B cell (primary cell): ENCODE measurements at regions not wholly inside any gene's neighbourhood (a gene's known extent, or its start where the extent isn't known, plus 50 kb on each side); places are given as distances from the start of the nearest gene placed in this dataset.

ENCODE experiments used
- ATAC-seq: fragments of 200-7000 bp; cut with Tn5 transposase; one replicate; pipeline ENCODE4 v1.10.0; 2021; ENCODE audit warnings: low read depth, mild to moderate bottlenecking, moderate number of reproducible peaks, moderate library complexity
- CTCF ChIA-PET: fragments of 350-600 bp; sonication (Branson Sonifier 250); formaldehyde crosslinking; loops from one replicate; lab custom pipeline; 2021; ENCODE audit warnings: antibody characterized with exemption, inconsistent platforms; lab: Charles Lee
- POLR2A ChIA-PET: fragments of 350-600 bp; sonication (Branson Sonifier 250); formaldehyde crosslinking; loops from one replicate; lab custom pipeline; 2021; ENCODE audit warnings: antibody characterized with exemption; lab: Charles Lee
- DNase-seq: peaks from one replicate; pipeline ENCODE4 v3.0.0; 2013
- H2AFZ ChIP-seq: 2 replicates; pipeline ENCODE4 v1.6.1; 2012; ENCODE audit warnings: mild to moderate bottlenecking, low read depth, low read length; ENCODE audit not compliant: insufficient read depth, poor library complexity, severe bottlenecking
- H3K27ac ChIP-seq, 2 donors: 1 replicate in 1 of 2; 2 replicates in 1 of 2; pipeline ENCODE4 v1.5.1; 2012 to 2013; ENCODE audit warnings: low read length in 2 of 2, mild to moderate bottlenecking in 2 of 2, moderate library complexity in 1 of 2
- H3K27me3 ChIP-seq, 4 experiments: fragments of 200-600 bp in 1 of 4; sonication (generic) in 1 of 4; replicated peaks in 1 of 4; 1 replicate in 2 of 4; 2 replicates in 2 of 4; pipeline versions ENCODE4 v1.6.1 to v1.7.0; 2013 to 2016; ENCODE audit warnings: low read length in 3 of 4, mild to moderate bottlenecking in 2 of 4, mixed read lengths in 1 of 4, moderate library complexity in 1 of 4; ENCODE audit not compliant: insufficient read depth in 4 of 4, control insufficient read depth in 3 of 4; ENCODE audit errors: control extremely low read depth in 1 of 4
- H3K36me3 ChIP-seq, 2 experiments: replicated peaks in 1 of 2; 1 replicate in 1 of 2; 2 replicates in 1 of 2; pipeline versions ENCODE4 v1.6.1 to v1.7.1; 2013; ENCODE audit warnings: low read length in 1 of 2; ENCODE audit not compliant: insufficient read depth in 2 of 2, control insufficient read depth in 1 of 2; ENCODE audit errors: control extremely low read depth in 1 of 2, extremely low read depth in 1 of 2
- H3K4me1 ChIP-seq, 2 donors: fragments of 200-600 bp in 1 of 2; sonication (generic) in 1 of 2; 1 replicate in 1 of 2; 2 replicates in 1 of 2; pipeline versions ENCODE4 v1.5.1 to v1.6.1; 2013 to 2017; ENCODE audit warnings: low read length in 2 of 2; ENCODE audit not compliant: control insufficient read depth in 2 of 2, insufficient read depth in 2 of 2
- H3K4me2 ChIP-seq: replicated peaks from 2 replicates; pipeline ENCODE3; 2012; ENCODE audit warnings: mild to moderate bottlenecking, low read depth, low read length; ENCODE audit not compliant: poor library complexity, severe bottlenecking
- H3K4me3 ChIP-seq, 5 experiments: fragments of 200-600 bp in 1 of 5; sonication (generic) in 1 of 5; 1 replicate in 3 of 5; 2 replicates in 2 of 5; pipeline versions ENCODE4 v1.5.1 to v1.7.0; 2011 to 2016; ENCODE audit warnings: low read length in 4 of 5, mild to moderate bottlenecking in 4 of 5, low read depth in 2 of 5, control low read depth in 1 of 5, moderate library complexity in 1 of 5; ENCODE audit not compliant: insufficient read depth in 1 of 5; ENCODE audit errors: control extremely low read depth in 1 of 5, extremely low read depth in 1 of 5
- H3K79me2 ChIP-seq: fragments of 200-600 bp; sonication (generic); one replicate; pipeline ENCODE4 v1.6.0; 2016; ENCODE audit warnings: low read length; ENCODE audit not compliant: control insufficient read depth, insufficient read depth
- H3K9ac ChIP-seq: fragments of 200-600 bp; sonication (generic); 2 replicates; pipeline ENCODE4 v1.6.1; 2017; ENCODE audit warnings: mild to moderate bottlenecking, low read length, moderate library complexity
- H3K9me3 ChIP-seq, 3 donors: one replicate each; pipeline versions ENCODE4 v1.6.1 to v1.7.1; 2013; ENCODE audit warnings: low read length in 2 of 3; ENCODE audit not compliant: control insufficient read depth in 2 of 3, insufficient read depth in 1 of 3; ENCODE audit errors: control extremely low read depth in 1 of 3
- H4K20me1 ChIP-seq: 2 replicates; pipeline ENCODE4 v1.6.0; 2012; ENCODE audit warnings: mild to moderate bottlenecking, low read length; ENCODE audit not compliant: insufficient read depth, control insufficient read depth, poor library complexity, severe bottlenecking
- H3K27ac Mint-ChIP-seq: one replicate; pipeline ENCODE4 v1.8.0; 2021; ENCODE audit warnings: mixed read lengths
- H3K27me3 Mint-ChIP-seq: one replicate; pipeline ENCODE4 v1.8.0; 2021; ENCODE audit warnings: mixed read lengths
- H3K4me1 Mint-ChIP-seq: one replicate; pipeline ENCODE4 v1.8.0; 2021; ENCODE audit warnings: mixed read lengths
- H3K4me3 Mint-ChIP-seq: one replicate; pipeline ENCODE4 v1.8.0; 2021; ENCODE audit warnings: mixed read lengths
- H3K9me3 Mint-ChIP-seq: one replicate; pipeline ENCODE4 v1.8.0; 2022; ENCODE audit warnings: mixed read lengths; ENCODE audit not compliant: insufficient read depth
- EZH2 ChIP-seq: IDR thresholded peaks from 2 replicates; pipeline ENCODE4 v1.6.1; 2012; ENCODE audit warnings: borderline replicate concordance, low read depth, mild to moderate bottlenecking, moderate library complexity, low read length; ENCODE audit not compliant: insufficient read depth, poor library complexity, severe bottlenecking
- WGBS: methylation state at CpG from one replicate; pipeline ENCODE4 v1.1.5; 2013; ENCODE audit warnings: missing lambda C conversion rate; ENCODE audit not compliant: insufficient coverage; 5-methylcytosine and 5-hydroxymethylcytosine counted together
- intact Hi-C: fragments of 100-400 bp; cut with micrococcal nuclease; formaldehyde crosslinking; loops from one replicate; pipeline ENCODE4 v1.10.0; 2022
- TF ChIP-seq, protein P1 (sequence below): fragments of 200-600 bp; IDR thresholded peaks from one replicate; pipeline ENCODE4 v1.8.0; 2022; ENCODE audit warnings: antibody characterized with exemption, mild to moderate bottlenecking

DNA sequence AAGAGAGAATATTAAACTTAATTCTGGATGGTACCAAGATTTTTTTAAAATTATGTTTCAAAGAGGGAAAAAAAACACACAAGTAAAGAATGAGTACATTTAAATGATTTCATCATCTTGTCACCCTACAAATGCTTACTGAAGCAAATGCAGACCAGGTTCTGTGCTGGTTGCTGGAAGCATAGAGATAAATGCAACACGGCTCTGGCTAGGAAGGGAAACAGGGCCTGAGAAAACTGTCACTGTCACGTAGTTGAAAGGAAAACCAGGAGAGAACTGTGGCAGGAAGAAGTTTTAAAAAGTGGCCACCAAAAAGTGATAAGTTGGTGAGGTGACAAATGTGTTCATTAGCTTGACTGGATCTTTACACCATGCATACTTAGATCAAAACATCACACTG, 336.9 kb upstream of the NFIA start:
- POLR2A ChIA-PET = no interaction called here
- H3K4me1 ChIP-seq = no peaks in the 10 kb centered on the region
- no peaks in the 10 kb centered on the region for H3K27me3 Mint-ChIP-seq
- no peaks in the 10 kb centered on the region for H3K36me3 ChIP-seq
- no peak overlapping the region for H3K4me3 ChIP-seq
- H3K27ac Mint-ChIP-seq = no peak overlapping the region
- intact Hi-C loops = no loop called here
- WGBS = 80% methylated on average over 1 of the region's 2 CpGs
- CTCF ChIA-PET = no interaction called here
- no peak overlapping the region for H3K4me2 ChIP-seq
- no peak overlapping the region for H3K27ac ChIP-seq
- H3K4me1 Mint-ChIP-seq = no peaks in the 10 kb centered on the region
- TF ChIP-seq EZH2 = no peak
- TF ChIP-seq, protein P1, sequence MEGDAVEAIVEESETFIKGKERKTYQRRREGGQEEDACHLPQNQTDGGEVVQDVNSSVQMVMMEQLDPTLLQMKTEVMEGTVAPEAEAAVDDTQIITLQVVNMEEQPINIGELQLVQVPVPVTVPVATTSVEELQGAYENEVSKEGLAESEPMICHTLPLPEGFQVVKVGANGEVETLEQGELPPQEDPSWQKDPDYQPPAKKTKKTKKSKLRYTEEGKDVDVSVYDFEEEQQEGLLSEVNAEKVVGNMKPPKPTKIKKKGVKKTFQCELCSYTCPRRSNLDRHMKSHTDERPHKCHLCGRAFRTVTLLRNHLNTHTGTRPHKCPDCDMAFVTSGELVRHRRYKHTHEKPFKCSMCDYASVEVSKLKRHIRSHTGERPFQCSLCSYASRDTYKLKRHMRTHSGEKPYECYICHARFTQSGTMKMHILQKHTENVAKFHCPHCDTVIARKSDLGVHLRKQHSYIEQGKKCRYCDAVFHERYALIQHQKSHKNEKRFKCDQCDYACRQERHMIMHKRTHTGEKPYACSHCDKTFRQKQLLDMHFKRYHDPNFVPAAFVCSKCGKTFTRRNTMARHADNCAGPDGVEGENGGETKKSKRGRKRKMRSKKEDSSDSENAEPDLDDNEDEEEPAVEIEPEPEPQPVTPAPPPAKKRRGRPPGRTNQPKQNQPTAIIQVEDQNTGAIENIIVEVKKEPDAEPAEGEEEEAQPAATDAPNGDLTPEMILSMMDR = no peak
- H3K4me3 Mint-ChIP-seq = no peak overlapping the region
- H3K79me2 ChIP-seq = no peaks in the 10 kb centered on the region
- H3K9me3 ChIP-seq = no peaks in the 10 kb centered on the region
- H3K9me3 Mint-ChIP-seq = no peaks in the 10 kb centered on the region
- H3K9ac ChIP-seq = no peak overlapping the region
- ATAC-seq (no peak), DNase-seq (no peak)
- no peak overlapping the region for H2AFZ ChIP-seq
- no peaks in the 10 kb centered on the region for H3K27me3 ChIP-seq
- no peaks in the 10 kb centered on the region for H4K20me1 ChIP-seq

DNA sequence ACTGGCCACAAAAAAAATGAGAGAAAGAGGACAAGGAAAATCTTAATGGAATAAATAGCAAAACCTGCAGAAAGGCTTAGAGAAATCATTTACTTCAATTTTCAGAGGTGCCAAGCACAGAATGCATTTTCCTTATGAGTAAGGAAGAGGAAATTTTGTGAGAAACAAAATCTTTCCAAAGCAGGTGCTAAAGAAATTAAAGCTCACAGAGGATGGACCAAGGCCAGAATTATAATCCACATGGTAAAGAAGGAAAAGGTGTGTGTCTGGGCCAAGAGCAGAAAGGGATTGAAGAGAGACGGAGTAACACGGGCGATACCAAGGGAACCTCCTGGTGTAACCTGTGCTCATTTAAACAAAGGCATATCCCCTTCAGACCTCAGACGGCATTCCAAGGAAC, 340.0 kb upstream of the NFIA start:
- H3K9me3 Mint-ChIP-seq = no peaks in the 10 kb centered on the region
- ChIA-PET CTCF (no interaction called here), POLR2A (no interaction called here)
- H3K4me1 Mint-ChIP-seq = no peaks in the 10 kb centered on the region
- Histone ChIP-seq H3K9ac (no peak overlapping the region), H3K4me3 (no peak overlapping the region), H3K36me3 (no peaks in the 10 kb centered on the region), H3K27me3 (no peaks in the 10 kb centered on the region), H3K4me2 (no peak overlapping the region), H3K9me3 (no peaks in the 10 kb centered on the region), H3K4me1 (no peaks in the 10 kb centered on the region), H2AFZ (no peak overlapping the region), H3K79me2 (no peaks in the 10 kb centered on the region), H4K20me1 (no peaks in the 10 kb centered on the region), H3K27ac (no peak overlapping the region)
- no peak overlapping the region for H3K4me3 Mint-ChIP-seq
- intact Hi-C loops = no loop called here
- H3K27me3 Mint-ChIP-seq = no peaks in the 10 kb centered on the region
- ATAC-seq (no peak), DNase-seq (no peak)
- TF ChIP-seq, protein P1 = no peak
- no peak for TF ChIP-seq EZH2
- no peak overlapping the region for H3K27ac Mint-ChIP-seq
- 100% methylated on average over 1 of the region's 4 CpGs for WGBS
